Body of pancreas (tissue), 4 donors: ENCODE measurements at regions not wholly inside any gene's neighbourhood (a gene's known extent, or its start where the extent isn't known, plus 50 kb on each side); places are given as distances from the start of the nearest gene placed in this dataset.

ENCODE experiments used
- ATAC-seq: fragments of 150-250 bp; one replicate; pipeline ENCODE4 v1.9.1; 2016
- DNase-seq, 4 donors: peaks; one replicate each; pipeline ENCODE4 v3.0.0-alpha.2; 2019
- H3K27ac ChIP-seq, 4 donors: fragments of 200-600 bp; sonication (generic); 1 replicate in 3 of 4; 2 replicates in 1 of 4; pipeline versions ENCODE4 v1.5.1 to v1.6.1; 2016 to 2019; ENCODE audit warnings: mild to moderate bottlenecking in 1 of 4, mixed read lengths in 1 of 4, moderate library complexity in 1 of 4
- H3K27me3 ChIP-seq, 2 donors: fragments of 200-600 bp; sonication (generic); one replicate each; pipeline ENCODE4 v1.6.0; 2016; ENCODE audit warnings: mild to moderate bottlenecking in 1 of 2
- H3K36me3 ChIP-seq, 2 donors: fragments of 200-600 bp; sonication (generic); replicated peaks in 1 of 2; 2 replicates each; pipeline ENCODE4 v1.5.1; 2016; ENCODE audit warnings: low read depth in 2 of 2; ENCODE audit not compliant: insufficient read depth in 1 of 2
- H3K4me1 ChIP-seq: fragments of 200-600 bp; sonication (generic); one replicate; pipeline ENCODE4 v1.6.0; 2016
- H3K4me3 ChIP-seq, 2 donors: fragments of 200-600 bp; sonication (generic); 1 replicate in 1 of 2; 2 replicates in 1 of 2; pipeline ENCODE4 v1.5.1; 2016 to 2019
- H3K9me3 ChIP-seq, 3 donors: fragments of 200-600 bp; sonication (generic); 1 replicate in 2 of 3; 2 replicates in 1 of 3; pipeline ENCODE4 v1.5.1; 2016
- POLR2A ChIP-seq, 3 donors: fragments of 450-650 bp; IDR thresholded peaks; one replicate each; pipeline ENCODE4 v1.6.1; 2016; ENCODE audit warnings: antibody characterized with exemption in 3 of 3, mild to moderate bottlenecking in 2 of 3
- WGBS, 2 donors: methylation state at CpG; one replicate each; pipeline ENCODE4 v1.1.5; 2017; 5-methylcytosine and 5-hydroxymethylcytosine counted together
- intact Hi-C: fragments of 100-400 bp; cut with DNase I; formaldehyde crosslinking; loops from one replicate; pipeline ENCODE4 v1.15.1; 2023
- TF ChIP-seq, protein P1 (sequence below), 7 experiments: fragments of 450-650 bp in 4 of 7; fragments of 200-600 bp in 3 of 7; sonication (generic) in 3 of 7; IDR thresholded peaks; one replicate each; pipeline ENCODE4 v1.5.1; 2016 to 2019; ENCODE audit warnings: antibody characterized with exemption in 7 of 7

DNA sequence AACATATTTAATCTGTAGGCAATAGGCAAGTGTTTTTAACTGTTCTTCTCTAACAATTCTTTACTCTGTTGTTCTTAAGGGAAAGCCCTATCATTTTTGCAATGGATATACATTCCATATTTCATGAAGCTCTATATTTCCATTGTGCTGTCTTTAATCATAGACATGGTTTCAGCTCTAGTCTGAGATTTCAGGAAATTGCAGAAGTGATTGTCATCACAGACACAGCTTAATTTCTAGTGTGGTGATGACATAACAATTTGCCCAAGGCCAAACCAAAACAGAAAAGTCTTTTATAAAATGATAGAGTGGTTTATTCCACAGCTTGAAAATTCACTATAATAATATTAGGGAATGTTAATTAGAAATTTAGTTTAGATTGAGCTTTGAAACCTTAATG lies 494.1 kb upstream of the SEMA3A start:
- Histone ChIP-seq H3K4me1 (no peaks in the 10 kb centered on the region), H3K4me3 (no peak overlapping the region), H3K36me3 (no peaks in the 10 kb centered on the region), H3K27me3 (no peaks in the 10 kb centered on the region), H3K27ac (no peak overlapping the region), H3K9me3 (no peaks in the 10 kb centered on the region)
- TF ChIP-seq, protein P1, sequence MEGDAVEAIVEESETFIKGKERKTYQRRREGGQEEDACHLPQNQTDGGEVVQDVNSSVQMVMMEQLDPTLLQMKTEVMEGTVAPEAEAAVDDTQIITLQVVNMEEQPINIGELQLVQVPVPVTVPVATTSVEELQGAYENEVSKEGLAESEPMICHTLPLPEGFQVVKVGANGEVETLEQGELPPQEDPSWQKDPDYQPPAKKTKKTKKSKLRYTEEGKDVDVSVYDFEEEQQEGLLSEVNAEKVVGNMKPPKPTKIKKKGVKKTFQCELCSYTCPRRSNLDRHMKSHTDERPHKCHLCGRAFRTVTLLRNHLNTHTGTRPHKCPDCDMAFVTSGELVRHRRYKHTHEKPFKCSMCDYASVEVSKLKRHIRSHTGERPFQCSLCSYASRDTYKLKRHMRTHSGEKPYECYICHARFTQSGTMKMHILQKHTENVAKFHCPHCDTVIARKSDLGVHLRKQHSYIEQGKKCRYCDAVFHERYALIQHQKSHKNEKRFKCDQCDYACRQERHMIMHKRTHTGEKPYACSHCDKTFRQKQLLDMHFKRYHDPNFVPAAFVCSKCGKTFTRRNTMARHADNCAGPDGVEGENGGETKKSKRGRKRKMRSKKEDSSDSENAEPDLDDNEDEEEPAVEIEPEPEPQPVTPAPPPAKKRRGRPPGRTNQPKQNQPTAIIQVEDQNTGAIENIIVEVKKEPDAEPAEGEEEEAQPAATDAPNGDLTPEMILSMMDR (IDR thresholded peaks at IDR 0.05), result no peak
- no peak for TF ChIP-seq POLR2A (IDR thresholded peaks at IDR 0.05)
- ATAC-seq (no peak), DNase-seq (no peak)
- intact Hi-C loops, result no loop called here

GRCh38 chr7:84686373-84686772 lies 491.8 kb upstream of the SEMA3A start:
- no peak for ATAC-seq
- DNase-seq, result no peak
- no peaks in the 10 kb centered on the region for H3K9me3 ChIP-seq
- H3K27me3 ChIP-seq, result no peaks in the 10 kb centered on the region
- intact Hi-C loops, result no loop called here
- no peaks in the 10 kb centered on the region for H3K36me3 ChIP-seq
- no peak overlapping the region for H3K4me3 ChIP-seq
- no peaks in the 10 kb centered on the region for H3K4me1 ChIP-seq
- WGBS, 2 donors, result 41 to 52% methylated on average over 1 of the region's 1 CpG
- no peak overlapping the region for H3K27ac ChIP-seq
- TF ChIP-seq, protein P1 (IDR thresholded peaks at IDR 0.05), result no peak
- no peak for TF ChIP-seq POLR2A (IDR thresholded peaks at IDR 0.05)

DNA sequence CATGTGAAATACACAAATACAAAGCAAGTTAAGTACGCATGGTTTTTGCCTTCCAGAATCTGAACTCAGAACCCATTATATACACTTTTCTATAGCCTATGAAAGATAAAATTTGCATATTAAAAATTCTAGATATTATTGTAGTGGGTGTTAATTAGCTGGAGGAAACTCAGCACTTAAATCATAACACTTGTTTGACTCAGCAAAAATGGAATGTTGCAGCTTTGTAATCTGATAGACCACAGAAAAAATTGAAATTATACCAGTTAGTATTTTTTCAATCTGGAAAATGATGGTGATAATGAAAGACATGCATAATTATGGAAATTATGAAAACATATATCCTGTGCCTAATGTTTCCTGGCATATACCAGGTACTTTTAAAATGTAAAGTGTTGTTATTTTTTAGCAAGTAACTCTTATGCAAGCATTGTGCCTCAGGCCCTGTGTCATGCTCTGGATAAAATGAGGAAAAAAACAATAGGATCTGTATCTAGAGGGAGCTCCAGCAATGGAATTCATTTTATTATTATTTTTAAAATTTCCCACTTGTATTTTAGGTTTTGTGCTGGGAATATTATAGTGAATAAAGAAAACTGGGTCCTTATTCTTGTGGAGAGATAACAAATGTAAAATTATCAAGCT lies 490.4 kb upstream of the SEMA3A start:
- DNase-seq, result no peak
- no peak for TF ChIP-seq POLR2A (IDR thresholded peaks at IDR 0.05)
- TF ChIP-seq, protein P1 (IDR thresholded peaks at IDR 0.05), result no peak
- intact Hi-C loops, result no loop called here
- no peaks in the 10 kb centered on the region for H3K36me3 ChIP-seq
- H3K9me3 ChIP-seq, result no peaks in the 10 kb centered on the region
- no peak overlapping the region for H3K27ac ChIP-seq
- no peaks in the 10 kb centered on the region for H3K4me1 ChIP-seq
- no peak for ATAC-seq
- no peak overlapping the region for H3K4me3 ChIP-seq
- 83 to 87% methylated on average over 1 of the region's 1 CpG for WGBS, 2 donors
- H3K27me3 ChIP-seq, result no peaks in the 10 kb centered on the region

DNA sequence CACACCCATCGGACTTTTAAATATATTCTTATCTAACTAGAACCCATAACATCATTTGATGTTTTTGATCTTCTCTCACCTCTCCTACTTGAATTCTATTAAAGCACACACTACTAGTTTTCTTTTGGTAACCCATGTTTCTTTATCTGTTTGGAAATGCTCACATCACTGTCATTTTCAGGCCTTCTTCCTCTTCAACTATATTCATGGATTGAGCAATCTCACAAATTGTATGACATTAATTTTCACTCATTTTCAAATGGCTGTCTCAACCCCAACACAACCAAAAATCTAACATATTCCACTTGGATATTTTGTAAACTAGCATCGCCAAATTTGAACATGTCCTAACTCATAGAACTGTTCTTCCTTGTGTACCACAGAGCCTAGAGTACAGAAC lies 488.0 kb upstream of the SEMA3A start:
- H3K9me3 ChIP-seq, result no peaks in the 10 kb centered on the region
- intact Hi-C loops, result no loop called here
- TF ChIP-seq, protein P1 (IDR thresholded peaks at IDR 0.05), result no peak
- no peak for TF ChIP-seq POLR2A (IDR thresholded peaks at IDR 0.05)
- H3K4me3 ChIP-seq, result no peak overlapping the region
- H3K4me1 ChIP-seq, result no peaks in the 10 kb centered on the region
- no peaks in the 10 kb centered on the region for H3K36me3 ChIP-seq
- 61 to 72% methylated on average over 2 of the region's 2 CpGs for WGBS, 2 donors
- ATAC-seq, result no peak
- DNase-seq, result no peak
- H3K27me3 ChIP-seq, result no peaks in the 10 kb centered on the region
- no peak overlapping the region for H3K27ac ChIP-seq

- 69 to 81% methylated on average over 2 of the region's 2 CpGs for WGBS, 2 donors
- Histone ChIP-seq H3K27ac (no peak overlapping the region), H3K36me3 (no peaks in the 10 kb centered on the region), H3K9me3 (no peaks in the 10 kb centered on the region), H3K4me3 (no peak overlapping the region), H3K27me3 (no peaks in the 10 kb centered on the region), H3K4me1 (no peaks in the 10 kb centered on the region)
- TF ChIP-seq POLR2A (IDR thresholded peaks at IDR 0.05), result no peak
- TF ChIP-seq, protein P1 (IDR thresholded peaks at IDR 0.05), result no peak
- no peak for ATAC-seq
- intact Hi-C loops, result no loop called here
- no peak for DNase-seq
Measured at GRCh38 chr7:84678841-84679240, 484.3 kb upstream of the SEMA3A start.
